ENCODE measurements at regions not wholly inside any gene's neighbourhood (a gene's known extent, or its start where the extent isn't known, plus 50 kb on each side); places are given as distances from the start of the nearest gene placed in this dataset.

GRCh38 chr1:14403961-14404645 is 194.4 kb upstream of the KAZN start:
- FAIRE-seq (no peak), DNase-seq (ENCODE audit: low read depth, low spot score) (no peak)
- Histone ChIP-seq H3K4me3 (replicated peaks in 1 of 3; ENCODE audit: insufficient read depth in 1 of 3, low read depth in 1 of 3, low read length in 3 of 3) (no peak overlapping the region), H3K27ac (ENCODE audit: insufficient read depth, low read depth, low read length) (no peak overlapping the region), H2AFZ (ENCODE audit: low read depth, low read length) (no peak overlapping the region), H3K4me2 (ENCODE audit: insufficient read depth, low read length) (no peak overlapping the region), H3K36me3 (ENCODE audit: control insufficient read depth in 2 of 2, extremely low read depth in 1 of 2, insufficient read depth in 2 of 2, low read length in 2 of 2) (no peaks in the 10 kb centered on the region), H3K4me1 (ENCODE audit: control insufficient read depth, extremely low read depth, insufficient read depth, low read length) (no peaks in the 10 kb centered on the region), H3K9me3 (replicated peaks; ENCODE audit: control insufficient read depth, insufficient read depth, low read length) (no peaks in the 10 kb centered on the region), H3K9ac (replicated peaks; ENCODE audit: extremely low read depth, insufficient read depth, low read length) (no peak overlapping the region), H3K27me3 (ENCODE audit: control insufficient read depth in 2 of 2, insufficient read depth in 2 of 2, low read length in 2 of 2) (no peaks in the 10 kb centered on the region), H3K9me1 (replicated peaks; ENCODE audit: control insufficient read depth, extremely low read depth, insufficient read depth, low read length) (no peaks in the 10 kb centered on the region), H3K79me2 (ENCODE audit: control insufficient read depth, insufficient read depth, low read length) (no peaks in the 10 kb centered on the region), H4K20me1 (replicated peaks; ENCODE audit: control insufficient read depth, extremely low read depth, insufficient read depth, low read length) (no peaks in the 10 kb centered on the region)
- TF ChIP-seq POLR2AphosphoS5 (IDR thresholded peaks at IDR 0.05; ENCODE audit: insufficient read depth, low read depth, low read length) (no peak), FOS (IDR thresholded peaks at IDR 0.05; ENCODE audit: borderline replicate concordance, insufficient read depth, low read length) (no peak), EZH2 (IDR thresholded peaks at IDR 0.05; ENCODE audit: borderline replicate concordance, low read depth, low read length, severe bottlenecking) (no peak), JUN (IDR thresholded peaks at IDR 0.05; ENCODE audit: borderline replicate concordance, insufficient read depth, insufficient read length, low read depth) (no peak), MYC (IDR thresholded peaks at IDR 0.05; ENCODE audit: low read depth, low read length) (no peak), POLR2A (IDR thresholded peaks at IDR 0.05; ENCODE audit: low read depth, low read length) (no peak), MAX (IDR thresholded peaks at IDR 0.05; ENCODE audit: insufficient read depth, insufficient read length) (no peak), GATA2 (IDR thresholded peaks at IDR 0.05; ENCODE audit: insufficient read depth, insufficient read length, low read depth, low read length) (no peak)
- TF ChIP-seq, protein P1, sequence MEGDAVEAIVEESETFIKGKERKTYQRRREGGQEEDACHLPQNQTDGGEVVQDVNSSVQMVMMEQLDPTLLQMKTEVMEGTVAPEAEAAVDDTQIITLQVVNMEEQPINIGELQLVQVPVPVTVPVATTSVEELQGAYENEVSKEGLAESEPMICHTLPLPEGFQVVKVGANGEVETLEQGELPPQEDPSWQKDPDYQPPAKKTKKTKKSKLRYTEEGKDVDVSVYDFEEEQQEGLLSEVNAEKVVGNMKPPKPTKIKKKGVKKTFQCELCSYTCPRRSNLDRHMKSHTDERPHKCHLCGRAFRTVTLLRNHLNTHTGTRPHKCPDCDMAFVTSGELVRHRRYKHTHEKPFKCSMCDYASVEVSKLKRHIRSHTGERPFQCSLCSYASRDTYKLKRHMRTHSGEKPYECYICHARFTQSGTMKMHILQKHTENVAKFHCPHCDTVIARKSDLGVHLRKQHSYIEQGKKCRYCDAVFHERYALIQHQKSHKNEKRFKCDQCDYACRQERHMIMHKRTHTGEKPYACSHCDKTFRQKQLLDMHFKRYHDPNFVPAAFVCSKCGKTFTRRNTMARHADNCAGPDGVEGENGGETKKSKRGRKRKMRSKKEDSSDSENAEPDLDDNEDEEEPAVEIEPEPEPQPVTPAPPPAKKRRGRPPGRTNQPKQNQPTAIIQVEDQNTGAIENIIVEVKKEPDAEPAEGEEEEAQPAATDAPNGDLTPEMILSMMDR (IDR thresholded peaks at IDR 0.05; ENCODE audit: extremely low read depth in 1 of 2, insufficient read depth in 1 of 2, low read depth in 1 of 2, low read length in 2 of 2): no peak
- POLR2A ChIA-PET: no interaction called here
- intact Hi-C loops (cut with micrococcal nuclease): no loop called here
- CTCF ChIA-PET: no interaction called here
- BruUV-seq (replicated peaks): no TSS peak
- dilution Hi-C loops (cut with MboI; ENCODE audit: extremely low pct_ligation_motif_present, low sequenced_read_pairs): no loop called here
